ENCODE measurements at regions not wholly inside any gene's neighbourhood (a gene's known extent, or its start where the extent isn't known, plus 50 kb on each side); places are given as distances from the start of the nearest gene placed in this dataset.
"Not testable (repeated sequence)": the region's sequence is repeated elsewhere in the genome, so short reads cannot be mapped to it uniquely, and the experiment has no call there.

DNA sequence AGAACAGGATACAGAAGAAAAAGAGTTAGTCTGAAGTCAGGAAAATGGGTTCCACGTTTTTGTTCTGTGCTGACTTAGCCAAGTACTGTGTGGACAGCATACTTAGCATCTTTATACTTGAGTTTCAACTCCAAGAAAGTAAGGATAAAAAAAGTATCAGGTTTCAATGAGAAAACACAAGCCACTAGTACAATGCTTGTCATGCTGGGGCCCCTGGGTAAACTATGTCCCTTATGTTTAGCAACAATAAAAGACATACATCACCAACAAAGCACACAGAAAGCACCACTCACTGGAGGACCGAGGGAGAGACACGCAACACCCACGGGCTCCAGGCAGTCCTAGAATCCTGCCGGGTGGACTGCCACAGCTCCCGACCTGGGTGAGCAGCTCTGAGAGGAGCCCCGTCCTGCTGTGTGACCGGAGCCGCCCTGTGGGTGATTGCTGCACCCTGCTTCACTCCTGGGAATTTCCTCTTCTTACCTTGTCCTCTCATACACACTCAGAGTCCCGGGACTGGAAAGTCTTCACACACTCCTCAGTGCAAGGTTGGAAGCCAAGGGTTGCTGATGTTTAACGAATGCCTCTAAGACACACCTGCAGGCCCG lies 890.5 kb downstream of the BRD1 start:
- no peak for DNase-seq

- no peak for DNase-seq
Observed at GRCh38 chr22:48936391-48936790, 891.3 kb downstream of the BRD1 start.

- DNase-seq = no peak
Observed at GRCh38 chr22:48934446-48934845, 893.2 kb downstream of the BRD1 start.

- no peak for DNase-seq
Observed at GRCh38 chr22:48931452-48931851, 896.2 kb downstream of the BRD1 start.

DNA sequence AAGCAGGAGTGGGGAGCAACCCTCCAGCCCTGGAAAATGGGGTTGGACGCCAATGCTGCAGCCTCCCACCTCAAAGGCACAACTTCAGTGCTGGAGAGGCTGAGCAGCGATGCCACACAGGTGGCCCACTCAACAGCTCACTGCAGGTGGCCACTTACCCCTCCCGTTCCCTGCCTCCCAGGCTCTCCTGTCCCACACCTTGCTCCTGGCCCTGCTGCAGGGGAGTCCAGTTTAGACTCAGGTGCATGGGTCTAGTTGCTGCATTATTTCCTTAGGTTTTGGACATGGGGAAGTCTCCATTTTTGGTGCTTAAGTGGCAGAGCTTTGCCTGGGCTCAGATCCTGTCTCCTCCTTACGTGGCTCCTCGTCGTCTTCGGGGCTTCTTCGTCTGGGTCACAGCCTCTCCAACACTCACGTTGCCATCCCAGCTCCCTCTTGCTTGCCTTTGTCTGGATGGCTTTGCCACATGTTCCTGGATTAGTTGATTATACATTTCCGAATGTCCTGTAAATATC lies 898.3 kb downstream of the BRD1 start:
- DNase-seq = no peak

DNA sequence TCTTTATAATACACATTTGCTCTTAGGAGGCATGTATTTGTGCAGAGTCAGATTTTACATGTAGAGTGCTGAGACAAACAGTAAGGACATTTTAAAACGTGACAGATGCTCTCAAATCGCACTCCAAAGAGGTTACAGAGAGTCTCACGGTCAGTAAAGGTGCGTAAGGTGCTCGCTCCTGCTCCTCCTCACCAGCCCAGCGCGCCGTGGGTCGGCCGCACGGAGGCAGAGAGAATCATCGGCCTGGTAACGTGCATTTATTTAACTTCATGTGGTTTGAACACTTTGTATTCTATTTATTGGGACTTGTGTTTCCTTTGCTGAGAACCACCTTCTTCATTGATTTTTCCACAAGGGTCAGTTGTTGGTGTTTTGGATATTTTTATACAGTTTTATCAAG lies 900.1 kb downstream of the BRD1 start:
- no peak for DNase-seq

DNA sequence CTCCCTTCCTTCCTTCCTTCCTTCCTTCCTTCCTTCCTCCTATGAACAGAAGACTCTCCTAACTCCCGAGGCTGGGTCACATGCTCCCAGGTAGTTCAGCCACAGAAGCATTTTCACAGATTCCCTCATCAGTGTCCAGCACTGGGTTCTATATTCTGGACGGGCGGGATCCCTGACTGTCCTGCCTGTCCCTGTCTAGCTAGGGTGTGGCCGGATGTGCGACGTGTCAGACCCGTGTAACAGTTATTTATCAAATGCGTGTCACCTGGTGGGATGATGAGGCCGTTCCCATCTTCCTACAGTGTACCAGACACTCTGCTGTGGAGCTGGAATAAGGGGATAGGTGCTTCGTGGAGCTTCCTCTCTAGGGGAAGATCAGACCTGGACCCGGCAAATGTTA lies 901.0 kb downstream of the BRD1 start:
- DNase-seq = no peak

DNA sequence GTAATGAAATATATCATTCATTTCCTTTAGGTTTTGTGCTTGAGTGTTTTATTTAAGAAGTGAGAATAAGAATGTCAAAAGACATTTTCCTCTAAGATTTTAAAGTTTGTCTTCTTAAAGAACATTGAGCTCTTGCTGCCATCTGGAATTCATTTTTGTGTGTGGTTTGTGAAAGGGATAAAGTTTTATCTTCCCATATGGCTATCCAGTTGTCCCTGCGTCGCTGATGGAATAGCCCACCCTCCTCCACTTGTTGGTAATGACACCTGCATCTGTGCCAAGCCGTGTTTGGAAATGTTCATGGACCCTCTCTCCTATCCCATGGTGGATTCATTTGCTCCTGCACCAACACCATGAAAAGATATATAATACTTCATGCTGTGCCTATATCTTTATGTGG lies 901.5 kb downstream of the BRD1 start:
- DNase-seq = no peak

DNA sequence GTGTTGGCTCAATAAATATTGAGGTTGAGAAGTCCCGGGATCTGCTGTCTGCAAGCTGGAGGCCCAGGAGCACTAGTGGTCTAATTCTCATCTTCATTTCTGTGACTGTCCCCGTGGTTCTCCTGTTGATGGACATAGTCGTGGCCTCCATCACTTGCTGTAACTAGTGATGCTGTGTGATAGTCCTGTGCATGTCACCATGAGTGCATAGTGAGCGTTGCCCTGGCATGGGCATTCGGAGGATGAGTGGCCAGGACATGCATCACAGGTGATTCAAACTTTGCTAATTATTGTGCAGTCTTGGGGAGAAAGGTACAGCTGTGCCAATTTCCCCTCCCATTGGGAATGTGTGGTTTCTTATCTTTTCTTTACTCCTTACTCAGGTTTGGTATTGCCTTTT lies 902.2 kb downstream of the BRD1 start:
- no peak for DNase-seq

GRCh38 chr22:48923996-48924395 lies 903.7 kb downstream of the BRD1 start:
- DNase-seq = no peak

DNA sequence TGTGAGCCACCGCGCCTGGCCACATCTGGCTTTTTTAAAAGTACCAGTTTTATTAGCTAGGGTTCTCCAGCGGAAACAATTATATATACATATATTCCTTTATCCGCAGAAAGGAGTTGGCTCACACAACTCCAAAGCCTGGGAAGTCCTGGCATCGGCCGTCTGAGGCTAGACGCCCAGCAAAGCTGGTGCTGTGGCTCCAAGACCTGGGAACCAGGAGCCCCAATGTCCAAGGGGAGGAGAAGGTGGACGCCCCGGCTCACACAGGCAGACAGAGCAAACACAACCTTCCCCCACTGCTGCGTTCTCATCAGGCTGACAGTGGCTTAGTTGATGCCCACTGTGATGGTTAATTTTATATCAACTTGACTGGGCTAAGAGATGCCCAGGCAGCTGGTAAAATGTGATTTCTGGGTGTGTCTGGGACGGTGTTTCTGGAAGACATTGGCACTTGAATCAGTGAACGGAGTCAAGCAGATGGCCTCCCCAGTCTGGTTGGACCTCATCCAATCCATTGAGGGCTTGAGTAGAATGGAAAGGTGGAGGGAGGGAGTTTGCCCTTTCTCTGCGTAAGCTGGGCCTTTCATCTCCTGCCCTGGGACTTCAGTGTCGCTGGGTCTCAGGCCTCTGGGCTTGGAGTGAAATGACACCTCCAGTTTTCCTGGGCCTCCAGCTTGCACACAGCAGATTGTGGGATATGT lies 904.4 kb downstream of the BRD1 start:
- no peak for DNase-seq

DNA sequence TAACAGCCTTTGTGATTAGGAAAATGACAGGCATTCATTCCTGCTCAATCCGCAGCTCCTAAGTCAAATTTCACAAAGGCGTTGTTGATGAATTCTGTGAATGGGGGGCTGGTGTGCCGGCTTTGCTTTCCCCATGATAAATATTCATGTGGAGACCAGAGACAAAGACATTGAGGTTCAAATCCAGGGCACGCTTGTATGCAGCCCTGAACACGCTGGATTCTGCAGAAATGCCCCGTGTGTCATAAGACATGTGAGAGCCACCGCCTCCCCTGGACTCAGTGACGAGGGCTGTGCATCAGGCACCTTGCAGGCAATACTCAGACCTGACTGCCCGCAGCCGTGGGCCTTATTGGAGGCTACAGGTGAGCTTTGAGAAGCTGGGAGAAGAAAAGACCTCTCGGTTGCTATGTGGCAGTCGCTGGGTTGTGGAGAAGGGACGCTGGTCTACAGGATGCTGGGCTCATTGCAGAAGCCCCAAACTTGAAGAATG lies 906.2 kb downstream of the BRD1 start:
- no peak for DNase-seq

DNA sequence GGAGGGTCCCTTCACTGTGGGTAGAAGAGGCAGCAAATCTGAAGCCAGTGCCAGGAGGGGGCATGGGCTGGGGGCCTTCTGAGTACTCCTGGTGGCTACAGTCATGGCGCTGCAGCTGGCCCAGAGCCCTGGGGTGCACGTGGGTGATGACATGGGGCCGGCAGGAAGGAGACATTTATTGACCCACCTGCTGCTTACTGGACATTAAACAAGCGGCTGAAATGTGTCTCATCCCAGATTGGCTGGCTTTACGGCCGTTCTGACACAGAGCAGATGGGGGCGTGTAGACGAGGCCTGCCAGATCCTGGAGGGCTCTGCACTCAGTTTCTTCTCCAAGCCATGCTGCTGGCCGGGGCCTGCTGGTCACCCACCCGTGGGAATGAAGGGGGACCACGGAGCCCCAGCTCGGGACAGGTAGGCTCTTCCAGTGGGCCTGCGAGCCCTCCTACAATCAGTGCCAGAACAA lies 906.9 kb downstream of the BRD1 start:
- DNase-seq = no peak

GRCh38 chr22:48919851-48920589 lies 907.7 kb downstream of the BRD1 start:
- no peak for DNase-seq

DNA sequence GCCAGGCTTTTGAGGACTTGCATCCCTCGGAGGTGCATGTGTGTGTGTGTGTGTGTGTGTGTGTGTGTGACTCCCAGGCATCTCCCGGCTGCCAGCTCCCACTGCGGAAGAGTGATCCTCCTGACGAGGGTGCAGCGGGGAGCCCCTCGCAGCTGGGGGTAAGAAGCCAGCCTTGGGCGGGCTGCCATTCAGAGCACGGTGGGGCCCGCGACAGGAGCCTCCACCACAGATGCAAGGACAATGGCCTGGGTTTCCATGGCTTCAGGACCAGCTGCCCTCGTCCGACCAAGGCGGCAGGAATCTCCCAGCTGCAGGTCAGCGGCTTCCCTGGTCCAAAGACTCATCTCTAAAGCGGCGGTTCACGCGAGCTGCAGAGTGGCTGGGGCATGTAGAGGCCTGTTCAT lies 908.5 kb downstream of the BRD1 start:
- DNase-seq = no peak

DNA sequence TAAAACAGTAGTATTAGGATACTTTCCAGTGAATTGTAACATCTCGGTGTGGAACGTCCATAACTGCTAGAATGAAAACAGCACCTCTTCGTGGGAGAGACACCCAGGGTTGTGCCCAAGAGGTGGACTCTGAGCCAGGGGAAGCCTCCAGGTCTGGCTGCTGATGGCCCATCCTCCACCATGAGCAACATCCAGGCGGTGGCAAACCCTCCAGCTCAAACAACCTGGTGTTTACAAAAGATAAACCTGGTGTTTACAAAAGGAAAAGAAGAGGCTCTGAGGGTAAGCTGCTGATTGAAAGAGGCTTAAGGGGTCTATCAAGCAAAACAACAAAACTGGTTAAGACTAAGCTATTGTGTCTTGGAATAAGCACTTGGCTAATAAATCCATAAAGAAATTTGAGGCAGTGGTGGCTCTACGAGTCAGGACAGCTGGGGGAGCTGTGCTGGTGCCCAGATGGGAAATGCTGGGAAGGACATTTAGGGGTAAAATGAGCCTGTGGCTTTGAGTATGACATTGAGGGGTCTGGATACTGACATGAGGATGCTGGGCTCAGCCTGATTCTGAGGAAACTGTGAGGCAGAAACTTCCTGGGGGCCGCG lies 909.0 kb downstream of the BRD1 start:
- no peak for DNase-seq

DNA sequence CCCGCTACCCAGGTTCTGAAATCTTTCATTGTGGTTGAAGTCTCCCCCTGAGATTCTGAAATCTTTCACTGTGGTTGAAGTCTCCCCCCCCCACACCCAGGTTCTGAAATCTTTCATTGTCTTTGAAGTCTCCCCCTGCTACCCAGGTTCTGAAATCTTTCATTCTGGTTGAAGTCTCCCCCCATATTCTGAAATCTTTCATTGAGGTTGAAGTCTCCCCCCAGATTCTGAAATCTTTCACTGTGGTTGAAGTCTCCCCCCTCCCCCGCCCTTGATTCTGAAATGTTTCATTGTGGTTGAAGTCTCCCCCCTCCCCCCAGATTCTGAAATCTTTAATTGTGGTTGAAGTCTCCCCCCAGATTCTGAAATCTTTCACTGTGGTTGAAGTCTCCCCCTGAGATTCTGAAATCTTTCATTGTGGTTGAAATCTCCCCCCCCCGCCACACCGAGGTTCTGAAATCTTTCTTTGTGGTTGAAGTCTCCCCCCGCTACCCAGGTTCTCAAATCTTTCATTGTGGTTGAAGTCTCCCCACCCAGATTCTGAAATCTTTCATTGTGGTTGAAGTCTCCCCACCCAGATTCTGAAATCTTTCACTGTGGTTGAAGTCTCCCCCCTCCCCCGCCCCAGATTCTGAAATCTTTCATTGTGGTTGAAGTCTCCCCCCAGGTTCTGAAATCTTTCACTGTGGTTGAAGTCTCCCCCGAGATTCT lies 915.2 kb downstream of the BRD1 start:
- peak; percentile 15 for DNase-seq

GRCh38 chr22:48911647-48912046 lies 916.0 kb downstream of the BRD1 start:
- DNase-seq = not testable (repeated sequence)

DNA sequence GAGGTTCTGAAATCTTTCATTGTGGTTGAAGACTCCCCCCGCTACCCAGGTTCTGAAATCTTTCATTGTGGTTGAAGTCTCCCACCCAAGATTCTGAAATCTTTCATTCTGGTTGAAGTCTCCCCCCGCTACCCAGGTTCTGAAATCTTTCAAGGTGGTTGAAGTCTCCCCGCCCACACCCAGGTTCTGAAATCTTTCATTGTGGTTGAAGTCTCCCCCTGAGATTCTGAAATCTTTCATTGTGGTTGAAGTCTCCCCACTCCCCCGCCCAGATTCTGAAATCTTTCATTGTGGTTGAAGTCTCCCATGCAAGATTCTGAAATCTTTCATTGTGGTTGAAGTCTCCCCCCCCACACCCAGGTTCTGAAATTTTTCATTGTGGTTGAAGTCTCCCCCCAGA lies 916.6 kb downstream of the BRD1 start:
- DNase-seq = not testable (repeated sequence)

GRCh38 chr22:48908547-48908946 lies 919.1 kb downstream of the BRD1 start:
- DNase-seq = no peak

- no peak for DNase-seq
Observed at GRCh38 chr22:48907591-48907990, 920.1 kb downstream of the BRD1 start.

DNA sequence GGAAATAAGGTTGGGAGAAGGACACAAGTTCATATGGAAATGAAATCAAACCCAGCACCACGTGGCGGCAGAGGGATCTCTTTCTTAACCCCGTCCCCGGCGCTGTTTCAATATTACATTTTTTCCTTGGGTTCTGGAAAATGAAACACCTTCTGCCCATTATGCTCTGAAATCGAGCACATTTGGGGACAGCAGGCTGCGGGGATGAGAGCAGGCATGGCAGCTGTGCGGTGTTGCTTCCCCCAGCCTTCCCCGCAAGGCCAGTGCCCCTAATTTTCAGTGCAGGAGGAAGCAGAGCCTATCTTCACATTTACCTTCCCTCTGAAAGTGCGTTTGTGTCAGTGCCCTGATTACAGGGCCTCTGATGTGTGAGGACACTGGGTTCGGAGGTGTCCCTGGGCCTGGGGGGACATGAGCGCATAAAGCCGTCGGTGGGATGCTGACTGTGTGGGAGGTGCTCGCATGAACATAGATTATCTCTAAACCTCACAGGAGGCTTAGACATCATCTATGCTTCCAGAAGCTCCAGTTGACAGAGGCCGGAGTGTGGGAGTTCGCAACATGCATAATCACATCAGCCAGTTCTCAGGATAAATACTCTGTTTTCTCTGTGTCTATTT lies 921.3 kb downstream of the BRD1 start:
- DNase-seq = no peak
